ENCODE measurements at regions not wholly inside any gene's neighbourhood (a gene's known extent, or its start where the extent isn't known, plus 50 kb on each side); places are given as distances from the start of the nearest gene placed in this dataset.

- no peaks in the 10 kb centered on the region for H3K36me3 ChIP-seq (ENCODE audit: control insufficient read depth, insufficient read depth, low read length)
- H4K20me1 ChIP-seq (replicated peaks; ENCODE audit: control insufficient read depth, insufficient read depth, low read length) = no peaks in the 10 kb centered on the region
- ChIA-PET CTCF (ENCODE audit: low intra/inter-chr PET ratio) (no interaction called here), POLR2A (no interaction called here)
- intact Hi-C loops (cut with micrococcal nuclease) (no loop called here), in situ Hi-C loops (cut with MboI) (no loop called here)
- ATAC-seq (no peak), FAIRE-seq (no peak), DNase-seq (ENCODE audit: extremely low read depth in 1 of 4, low spot score in 3 of 4) (no peak)
- no peak overlapping the region for H3K4me2 ChIP-seq (ENCODE audit: insufficient read depth, low read length)
- no peaks in the 10 kb centered on the region for H3K79me2 ChIP-seq (ENCODE audit: control insufficient read depth, insufficient read depth, low read length)
- no peaks in the 10 kb centered on the region for H3K4me1 ChIP-seq (replicated peaks in 1 of 2; ENCODE audit: control insufficient read depth in 2 of 2, insufficient read depth in 2 of 2, low read length in 2 of 2)
- no peaks in the 10 kb centered on the region for H3K9me3 ChIP-seq (replicated peaks; ENCODE audit: control insufficient read depth, insufficient read depth, low read depth, low read length)
- H3K27ac ChIP-seq (ENCODE audit: extremely low read depth, low read depth, low read length) = no peak overlapping the region
- H3K9me1 ChIP-seq (ENCODE audit: control insufficient read depth, insufficient read depth, low read length) = no peaks in the 10 kb centered on the region
- H3K27me3 ChIP-seq (ENCODE audit: control insufficient read depth in 2 of 2, insufficient read depth in 2 of 2, low read length in 2 of 2) = no peaks in the 10 kb centered on the region
- no peak overlapping the region for H2AFZ ChIP-seq (ENCODE audit: low read depth, low read length)
- WGBS (ENCODE audit: insufficient coverage, low coverage, missing lambda C conversion rate) = 3% methylated on average over 3 of the region's 3 CpGs
- H3K9ac ChIP-seq (ENCODE audit: insufficient read depth in 1 of 2, low read depth in 2 of 2, low read length in 2 of 2) = no peak overlapping the region
- TF ChIP-seq ZNF263 (CRISPR knock-in tag; IDR thresholded peaks at IDR 0.05; ENCODE audit: borderline replicate concordance) (no peak), E2F5 (CRISPR knock-in tag; IDR thresholded peaks at IDR 0.05) (no peak), FOS (IDR thresholded peaks at IDR 0.05; ENCODE audit: extremely low read depth, insufficient read length) (no peak), BCOR (IDR thresholded peaks at IDR 0.05) (no peak), RHOXF2B (CRISPR knock-in tag; conservative IDR thresholded peaks at IDR 0.05) (no peak), NBN (IDR thresholded peaks at IDR 0.05; ENCODE audit: low read depth) (no peak), HNRNPLL (IDR thresholded peaks at IDR 0.05; ENCODE audit: low read depth, low read length, poor library complexity, severe bottlenecking) (no peak), HDGF (IDR thresholded peaks at IDR 0.05) (no peak), ZNF766 (CRISPR knock-in tag; conservative IDR thresholded peaks at IDR 0.05) (no peak), ARID1B (IDR thresholded peaks at IDR 0.05) (no peak), HBP1 (CRISPR knock-in tag; IDR thresholded peaks at IDR 0.05) (no peak), HMBOX1 (IDR thresholded peaks at IDR 0.05) (no peak), ZNF140 (CRISPR knock-in tag; IDR thresholded peaks at IDR 0.05) (no peak)
- BruUV-seq (replicated peaks) = no TSS peak
- no peak overlapping the region for H3K4me3 ChIP-seq
These were observed 144.4 kb downstream of the SEC23A start for GRCh38 chr14:38958589-38958988.
